HEK293 (cell line): ENCODE measurements at regions not wholly inside any gene's neighbourhood (a gene's known extent, or its start where the extent isn't known, plus 50 kb on each side); places are given as distances from the start of the nearest gene placed in this dataset.

ENCODE experiments used
- CTCF ChIA-PET: fragments of 350-600 bp; formaldehyde crosslinking; extraction: SDS; loops from one replicate; lab custom pipeline; 2021; ENCODE audit warnings: antibody characterized with exemption; lab: Yijun Ruan, JAX
- POLR2A ChIA-PET: fragments of 300-600 bp; formaldehyde crosslinking; extraction: SDS; loops from one replicate; lab custom pipeline; 2020; ENCODE audit warnings: antibody characterized with exemption, inconsistent platforms; lab: Yijun Ruan, JAX
- H3K27ac ChIP-seq: fragments of 200-500 bp; sonication (Bioruptor generic); 2 replicates; pipeline ENCODE4 v1.5.1; 2014; ENCODE audit warnings: low read depth, low read length, control low read depth, inconsistent platforms; ENCODE audit errors: extremely low read depth
- H3K36me3 ChIP-seq, 2 experiments: fragments of 200-500 bp in 1 of 2; sonication (Bioruptor generic) in 1 of 2; 1 replicate in 1 of 2; 2 replicates in 1 of 2; pipeline ENCODE4 v1.5.1; 2014 to 2017; ENCODE audit warnings: inconsistent platforms in 2 of 2, low read length in 2 of 2; ENCODE audit not compliant: control insufficient read depth in 2 of 2, insufficient read depth in 1 of 2
- H3K4me1 ChIP-seq: fragments of 200-500 bp; sonication (Bioruptor generic); 2 replicates; pipeline ENCODE4 v1.5.1; 2014; ENCODE audit warnings: mild to moderate bottlenecking, low read length, inconsistent platforms; ENCODE audit not compliant: control insufficient read depth, insufficient read depth
- H3K4me3 ChIP-seq: 2 replicates; pipeline ENCODE4 v1.5.1; 2011; ENCODE audit warnings: low read depth, mild to moderate bottlenecking, control low read depth, low read length, moderate library complexity
- H3K9me3 ChIP-seq: fragments of 200-500 bp; sonication (Bioruptor generic); 2 replicates; pipeline ENCODE4 v1.5.1; 2014; ENCODE audit warnings: low read depth, low read length, inconsistent platforms; ENCODE audit not compliant: control insufficient read depth, insufficient read depth
- SETDB1 ChIP-seq: IDR thresholded peaks from one replicate; pipeline ENCODE4 v1.6.1; 2017; ENCODE audit warnings: mild to moderate bottlenecking, low read length, moderate library complexity, mixed read lengths; ENCODE audit not compliant: insufficient read length
- ZFP69B ChIP-seq: fragments of 450-650 bp; formaldehyde crosslinking; IDR thresholded peaks from 2 replicates; pipeline ENCODE4 v1.5.1; 2016; ENCODE audit warnings: missing biosample characterization, missing genetic modification characterization
- ZNF664 ChIP-seq: fragments of 450-650 bp; formaldehyde crosslinking; IDR thresholded peaks from 2 replicates; pipeline ENCODE4 v1.5.1; 2016; ENCODE audit warnings: missing biosample characterization, missing genetic modification characterization

DNA sequence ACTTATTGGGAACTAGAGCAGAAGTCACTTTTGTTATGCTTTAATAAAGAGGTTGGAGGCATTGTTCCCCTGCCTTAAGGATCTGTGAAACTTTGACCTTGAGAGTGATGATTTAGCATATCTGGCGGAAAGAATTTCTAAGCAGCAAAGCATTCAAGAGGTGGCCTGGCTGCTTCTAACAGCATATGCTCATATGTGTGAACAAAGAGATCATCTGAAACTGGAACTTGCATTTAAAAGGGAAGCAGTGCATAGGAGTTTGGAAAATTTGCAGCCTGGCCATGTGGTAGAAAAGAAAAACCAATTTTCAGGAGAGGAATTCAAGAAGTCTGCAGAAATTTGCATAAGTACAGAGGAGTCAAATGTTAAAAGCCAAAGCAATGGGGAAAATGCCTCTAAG is 56.4 kb upstream of the GOLIM4 start:
- POLR2A ChIA-PET: no interaction called here

More for the DNA sequence above, 56.4 kb upstream of the GOLIM4 start:
- Histone ChIP-seq H3K36me3 (no peaks in the 10 kb centered on the region), H3K27ac (no peak overlapping the region), H3K4me1 (no peaks in the 10 kb centered on the region), H3K4me3 (no peak overlapping the region), H3K9me3 (no peaks in the 10 kb centered on the region)
- TF ChIP-seq ZNF664 (tag by site-specific recombination): no peak
- no peak for TF ChIP-seq ZFP69B
- TF ChIP-seq SETDB1: peak; percentile 9
- CTCF ChIA-PET: no interaction called here
